GM12874 (cell line): ENCODE measurements at regions not wholly inside any gene's neighbourhood (a gene's known extent, or its start where the extent isn't known, plus 50 kb on each side); places are given as distances from the start of the nearest gene placed in this dataset.

Experiments
- TF ChIP-seq, protein P1 (sequence below): IDR thresholded peaks from 2 replicates; pipeline ENCODE4 v1.5.1; 2011; ENCODE audit warnings: low read depth, mild to moderate bottlenecking, control low read depth, low read length, moderate library complexity; ENCODE audit not compliant: insufficient read depth

DNA sequence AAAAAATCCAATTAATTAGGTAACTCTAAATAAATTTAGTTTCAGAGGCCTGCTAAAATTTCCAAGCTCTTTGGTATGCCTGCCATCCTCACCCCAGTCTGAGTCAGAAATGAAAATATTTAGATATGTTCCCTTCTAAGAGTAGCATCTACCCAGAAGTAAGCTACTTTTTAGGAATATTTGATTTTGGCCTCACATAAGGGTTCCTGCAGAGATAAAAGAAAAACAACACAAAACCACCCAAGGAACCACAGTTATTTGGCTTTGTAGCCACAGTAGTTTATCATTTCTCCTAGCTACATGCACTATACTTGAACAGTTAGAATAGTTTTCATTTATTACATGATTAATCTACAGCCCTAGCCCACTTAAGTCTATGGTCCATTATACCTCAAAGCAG is 192.6 kb upstream of the FAM241A start:
- TF ChIP-seq, protein P1, sequence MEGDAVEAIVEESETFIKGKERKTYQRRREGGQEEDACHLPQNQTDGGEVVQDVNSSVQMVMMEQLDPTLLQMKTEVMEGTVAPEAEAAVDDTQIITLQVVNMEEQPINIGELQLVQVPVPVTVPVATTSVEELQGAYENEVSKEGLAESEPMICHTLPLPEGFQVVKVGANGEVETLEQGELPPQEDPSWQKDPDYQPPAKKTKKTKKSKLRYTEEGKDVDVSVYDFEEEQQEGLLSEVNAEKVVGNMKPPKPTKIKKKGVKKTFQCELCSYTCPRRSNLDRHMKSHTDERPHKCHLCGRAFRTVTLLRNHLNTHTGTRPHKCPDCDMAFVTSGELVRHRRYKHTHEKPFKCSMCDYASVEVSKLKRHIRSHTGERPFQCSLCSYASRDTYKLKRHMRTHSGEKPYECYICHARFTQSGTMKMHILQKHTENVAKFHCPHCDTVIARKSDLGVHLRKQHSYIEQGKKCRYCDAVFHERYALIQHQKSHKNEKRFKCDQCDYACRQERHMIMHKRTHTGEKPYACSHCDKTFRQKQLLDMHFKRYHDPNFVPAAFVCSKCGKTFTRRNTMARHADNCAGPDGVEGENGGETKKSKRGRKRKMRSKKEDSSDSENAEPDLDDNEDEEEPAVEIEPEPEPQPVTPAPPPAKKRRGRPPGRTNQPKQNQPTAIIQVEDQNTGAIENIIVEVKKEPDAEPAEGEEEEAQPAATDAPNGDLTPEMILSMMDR = no peak

DNA sequence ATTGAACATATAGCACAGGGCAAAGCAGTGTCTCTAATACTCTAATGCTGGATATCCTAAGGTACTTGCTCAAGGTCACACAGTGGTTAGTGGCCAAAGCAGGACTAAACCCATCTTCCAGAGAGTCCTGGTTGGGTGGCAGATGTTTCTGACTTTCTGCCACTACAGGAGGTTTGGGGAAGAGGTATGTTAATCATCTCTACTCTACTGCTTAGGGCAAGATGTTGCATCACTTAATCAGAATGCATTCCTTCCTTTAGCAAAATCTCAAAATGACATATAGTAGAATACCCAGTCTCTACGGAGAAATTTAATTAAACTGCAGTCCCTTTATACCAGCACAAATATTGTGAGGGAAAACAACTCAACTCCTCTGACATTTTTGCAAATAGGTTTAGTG is 190.7 kb upstream of the FAM241A start:
- TF ChIP-seq, protein P1 = no peak

- TF ChIP-seq, protein P1 = no peak
These were observed 190.3 kb upstream of the FAM241A start for GRCh38 chr4:111955001-111955400.

DNA sequence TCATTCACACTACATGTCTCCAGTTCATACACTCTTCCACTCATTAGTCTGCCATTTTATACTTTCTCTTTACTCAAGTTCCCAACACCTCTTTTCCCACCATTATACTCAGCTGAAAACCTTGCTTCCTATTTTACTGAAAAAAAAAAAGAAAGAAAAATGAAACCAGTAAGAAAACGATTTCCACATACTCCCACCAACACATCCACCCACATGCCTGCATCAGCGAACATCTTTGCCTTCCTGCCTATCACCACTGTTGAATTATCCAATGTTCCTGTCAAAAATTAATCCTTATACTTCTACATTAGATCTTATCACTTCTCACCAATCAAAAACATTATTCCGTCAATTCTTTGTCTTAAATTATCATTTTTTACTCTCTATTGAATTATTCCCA is 188.1 kb upstream of the FAM241A start:
- TF ChIP-seq, protein P1 = no peak

GRCh38 chr4:111957997-111958396 is 187.3 kb upstream of the FAM241A start:
- TF ChIP-seq, protein P1 = no peak

GRCh38 chr4:111959222-111959621 is 186.0 kb upstream of the FAM241A start:
- TF ChIP-seq, protein P1 = no peak

DNA sequence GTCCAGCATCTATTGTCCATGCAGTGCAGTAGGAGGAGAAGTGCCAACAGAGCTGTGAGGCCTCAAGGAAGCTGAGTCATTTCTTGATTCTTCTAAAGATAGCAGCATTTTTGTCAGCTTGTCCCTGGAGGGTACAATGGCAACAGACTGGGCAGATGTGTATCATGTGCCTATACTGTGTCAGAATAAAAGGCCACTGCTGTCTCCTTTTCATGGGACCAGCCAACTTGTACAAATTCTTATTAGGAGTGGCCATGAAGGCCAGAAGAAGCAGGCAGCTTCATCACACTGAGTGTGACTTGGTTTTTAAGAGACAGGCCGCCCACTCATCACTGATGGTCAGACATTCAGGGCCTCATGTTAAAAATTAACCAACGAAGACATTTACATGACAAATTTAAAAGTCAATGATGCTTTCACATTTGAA is 185.0 kb upstream of the FAM241A start:
- TF ChIP-seq, protein P1 = no peak

GRCh38 chr4:111961809-111962208 is 183.4 kb upstream of the FAM241A start:
- TF ChIP-seq, protein P1 = no peak
